HT1080 (cell line): ENCODE measurements at regions not wholly inside any gene's neighbourhood (a gene's known extent, or its start where the extent isn't known, plus 50 kb on each side); places are given as distances from the start of the nearest gene placed in this dataset.
"Not testable (repeated sequence)": the region's sequence is repeated elsewhere in the genome, so short reads cannot be mapped to it uniquely, and the experiment has no call there.

ENCODE experiments used
- DNase-seq: peaks from one replicate; pipeline ENCODE4 v3.0.0-alpha.2; 2015; ENCODE audit warnings: low read depth

DNA sequence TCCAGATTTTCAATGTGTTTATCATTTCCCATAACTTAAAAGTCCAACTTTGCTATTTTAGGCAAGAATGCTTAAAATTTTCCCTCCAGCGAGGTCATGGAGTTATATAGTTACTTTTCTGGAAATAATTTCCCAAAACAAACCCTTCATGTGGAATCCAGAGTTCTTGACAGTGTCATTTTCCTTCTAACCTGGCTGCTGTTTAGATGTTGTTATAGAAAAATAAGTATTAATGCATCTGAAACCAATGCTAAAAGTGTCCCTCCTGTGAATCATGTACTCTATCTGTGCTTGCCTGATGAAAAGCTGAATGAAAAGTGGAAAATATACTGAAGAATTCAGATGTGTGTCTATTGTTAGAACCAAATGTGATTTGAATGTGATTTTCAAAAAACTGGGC is 245.3 kb upstream of the HSF2 start:
- DNase-seq: no peak

DNA sequence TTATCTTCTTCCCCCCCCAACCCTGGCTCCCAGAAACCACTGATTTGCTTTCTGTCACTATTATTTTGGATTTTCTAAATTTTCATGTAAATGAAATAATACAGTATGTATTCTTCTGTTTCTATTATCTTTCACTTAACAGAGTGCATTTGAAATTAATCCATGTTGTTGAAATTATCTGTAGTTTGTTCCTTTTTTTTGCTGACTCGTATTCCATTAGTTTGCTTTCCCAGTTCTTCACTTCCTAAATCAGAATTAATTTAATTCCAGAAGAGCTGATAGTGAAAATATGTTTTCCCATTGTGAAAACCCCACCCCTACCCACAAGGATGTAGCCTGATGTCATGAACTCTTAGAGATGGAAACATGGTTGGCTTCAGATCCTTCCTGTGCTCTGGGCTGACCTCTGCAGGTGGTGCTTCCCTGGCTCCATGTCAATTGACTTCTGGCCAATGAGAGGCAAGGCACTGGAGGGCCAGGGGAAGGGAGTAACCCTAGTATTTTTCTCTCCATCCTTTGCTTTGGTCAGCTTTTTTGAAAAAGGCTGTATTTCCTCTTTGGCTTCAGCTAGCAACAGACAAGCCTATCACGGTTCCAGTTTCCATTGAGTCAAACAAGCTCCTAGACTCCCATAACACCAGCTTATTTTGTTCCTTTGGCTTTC is 244.4 kb upstream of the HSF2 start:
- DNase-seq: no peak

DNA sequence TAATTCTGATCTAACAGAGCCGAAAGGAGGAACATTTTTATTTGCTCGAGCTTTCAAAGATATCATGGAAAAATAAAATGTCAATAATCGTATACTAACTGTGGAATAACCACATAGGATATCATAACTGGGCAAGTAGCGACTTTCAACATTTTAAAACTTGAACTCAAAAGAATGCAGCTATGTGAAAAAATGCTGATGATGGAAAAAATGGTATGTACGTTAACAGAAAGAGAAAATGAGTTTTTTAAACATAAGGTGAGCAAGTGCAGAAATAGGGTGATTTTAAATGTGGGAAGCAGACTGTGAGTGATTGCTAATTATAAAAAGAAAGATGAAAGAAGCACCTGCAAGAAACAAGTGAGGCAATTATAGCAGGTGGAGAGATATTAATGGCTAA is 238.3 kb upstream of the HSF2 start:
- DNase-seq: no peak

DNA sequence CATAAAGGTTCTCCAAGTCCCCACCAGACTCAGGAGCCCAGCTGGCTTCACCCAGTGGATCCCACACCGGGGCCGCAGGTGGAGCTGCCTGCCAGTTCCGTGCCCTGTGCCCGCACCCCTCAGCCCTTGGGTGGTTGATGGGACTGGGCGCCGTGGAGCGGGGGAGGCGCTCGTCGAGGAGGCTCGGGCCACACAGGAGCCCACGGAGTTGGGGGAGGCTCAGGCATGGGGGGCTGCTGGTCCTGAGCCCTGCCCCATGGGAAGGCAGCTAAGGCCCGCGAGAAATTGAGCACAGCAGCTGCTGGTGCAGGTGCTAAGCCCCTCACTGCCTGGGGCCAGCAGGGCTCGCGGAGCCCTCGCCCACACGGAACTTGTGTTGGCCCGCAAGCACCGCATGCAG is 234.4 kb upstream of the HSF2 start:
- no peak for DNase-seq

DNA sequence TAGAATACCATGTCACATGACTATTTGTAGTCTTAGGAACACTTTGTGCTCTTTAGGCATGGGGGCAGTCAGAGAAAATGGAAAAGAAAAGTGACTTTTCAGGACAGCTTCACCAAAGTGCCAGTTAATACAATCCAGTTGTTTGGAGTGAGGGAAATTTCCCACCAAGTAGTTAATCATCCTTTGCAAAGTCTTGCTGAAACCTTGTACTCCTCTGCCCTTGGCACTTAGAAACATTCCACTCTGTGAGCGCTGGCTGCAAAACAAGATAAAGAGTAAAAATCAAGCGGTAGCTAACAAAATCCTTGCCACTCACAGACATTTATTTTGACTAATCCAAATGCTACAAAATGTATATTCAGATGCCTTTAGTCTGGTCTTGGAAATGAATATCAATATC is 229.2 kb upstream of the HSF2 start:
- DNase-seq: no peak

DNA sequence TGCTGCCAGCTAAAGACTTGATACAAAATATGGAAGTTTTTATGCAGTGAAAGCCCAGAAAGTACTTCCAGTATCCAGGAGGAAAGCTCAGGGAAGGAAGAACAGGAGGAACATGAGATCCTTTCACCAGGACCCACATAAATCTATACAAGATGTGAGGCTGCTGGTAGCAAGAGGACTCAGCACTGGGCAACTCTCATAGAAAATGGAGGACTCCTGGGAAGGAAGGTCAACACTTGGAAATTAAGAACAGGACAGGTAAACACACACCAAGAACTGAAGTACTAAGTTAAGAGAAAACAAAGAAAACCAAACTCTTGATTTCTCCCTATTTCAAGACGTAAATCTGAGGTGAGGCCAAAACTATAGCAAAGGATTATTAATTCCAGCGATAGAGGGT is 220.5 kb upstream of the HSF2 start:
- DNase-seq: no peak

DNA sequence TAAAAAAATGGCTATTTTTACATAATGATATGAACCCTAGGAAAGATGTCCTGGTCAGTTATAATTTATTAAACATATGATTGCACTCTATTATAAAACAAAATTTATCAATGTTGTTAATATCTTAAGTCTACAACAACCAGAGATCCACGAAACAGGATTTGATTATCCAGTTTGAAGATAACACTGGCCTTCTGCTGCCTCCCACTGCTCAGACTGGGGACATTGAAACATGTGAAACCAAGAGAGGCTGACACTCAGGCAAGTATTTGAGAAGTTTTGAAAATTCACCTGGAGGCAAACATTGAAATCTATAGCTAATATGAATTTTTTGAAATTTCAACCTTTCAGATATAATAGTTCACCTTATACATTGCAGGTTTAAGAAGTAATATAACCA is 219.3 kb upstream of the HSF2 start:
- no peak for DNase-seq

DNA sequence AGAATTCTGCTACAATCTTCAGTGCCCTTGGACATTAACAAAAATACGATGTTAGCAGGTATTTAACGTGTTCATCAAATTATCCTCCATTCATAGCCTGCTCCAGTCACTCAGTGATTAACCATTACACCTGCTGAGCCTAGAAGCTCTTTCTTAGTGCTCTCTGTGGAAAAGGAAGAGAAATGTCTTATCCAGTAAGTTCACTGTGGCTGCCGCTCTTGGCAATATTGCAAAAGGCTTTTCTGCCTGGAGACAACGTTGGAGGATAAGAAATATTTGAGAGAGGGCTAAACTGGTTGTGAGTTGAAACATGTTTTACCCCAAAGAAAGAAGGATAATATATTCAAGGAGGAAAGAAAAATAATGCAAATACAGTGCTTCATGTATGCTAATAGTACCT is 217.4 kb upstream of the HSF2 start:
- DNase-seq: no peak

DNA sequence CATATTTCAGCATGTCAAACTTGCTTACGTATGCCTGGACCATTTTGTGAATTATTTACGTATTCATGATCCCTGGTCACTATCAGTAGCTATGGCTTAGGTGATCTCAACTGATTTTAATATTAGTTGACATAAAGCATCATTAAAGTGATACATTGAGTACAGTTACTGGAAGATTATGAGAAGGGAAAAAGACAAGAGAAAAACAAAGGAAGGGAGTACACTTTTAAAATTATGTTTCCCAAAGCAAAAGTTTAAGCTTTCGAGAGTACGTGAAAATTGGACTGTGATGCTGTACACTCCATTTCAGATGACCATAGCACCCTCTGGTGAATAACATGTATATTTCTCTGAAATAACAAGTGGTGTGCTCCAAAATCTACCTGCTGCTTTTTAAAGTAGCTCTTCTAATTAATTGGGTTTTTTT is 215.0 kb upstream of the HSF2 start:
- DNase-seq: peak; percentile 14

DNA sequence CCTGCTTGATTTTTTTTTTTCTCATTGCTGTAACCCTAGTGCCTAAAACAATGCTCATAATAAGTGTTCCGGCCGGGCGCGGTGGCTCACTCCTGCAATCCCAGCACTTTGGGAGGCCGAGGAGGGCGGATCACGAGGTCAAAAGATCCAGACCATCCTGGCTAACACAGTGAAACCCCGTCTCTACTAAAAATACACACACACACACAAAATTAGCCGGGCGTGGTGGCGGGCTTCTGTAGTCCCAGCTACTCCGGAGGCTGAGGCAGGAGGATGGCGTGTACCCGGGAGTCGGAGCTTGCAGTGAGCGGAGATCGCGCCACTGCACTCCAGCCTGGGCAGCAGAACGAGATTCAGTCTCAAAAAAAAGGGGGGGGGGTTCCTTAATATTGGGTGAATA is 214.0 kb upstream of the HSF2 start:
- not testable (repeated sequence) for DNase-seq

DNA sequence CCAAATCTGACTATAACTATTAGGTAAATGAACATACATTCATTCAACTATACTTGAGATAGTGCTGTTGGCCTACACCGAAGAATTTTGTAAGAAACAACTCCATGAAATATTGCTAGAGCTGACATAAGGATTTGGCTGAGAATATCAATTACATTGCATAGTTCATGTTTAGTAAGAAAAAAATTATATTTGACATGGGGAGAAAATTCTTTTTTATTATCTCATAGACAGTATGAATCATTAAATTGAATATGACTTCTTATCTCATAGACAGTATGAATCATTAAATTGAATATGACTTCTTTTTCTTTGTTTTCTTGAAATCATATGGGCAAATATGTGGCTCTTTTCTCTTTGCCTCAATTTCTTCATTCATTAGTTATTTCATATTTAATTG is 212.3 kb upstream of the HSF2 start:
- DNase-seq: no peak

DNA sequence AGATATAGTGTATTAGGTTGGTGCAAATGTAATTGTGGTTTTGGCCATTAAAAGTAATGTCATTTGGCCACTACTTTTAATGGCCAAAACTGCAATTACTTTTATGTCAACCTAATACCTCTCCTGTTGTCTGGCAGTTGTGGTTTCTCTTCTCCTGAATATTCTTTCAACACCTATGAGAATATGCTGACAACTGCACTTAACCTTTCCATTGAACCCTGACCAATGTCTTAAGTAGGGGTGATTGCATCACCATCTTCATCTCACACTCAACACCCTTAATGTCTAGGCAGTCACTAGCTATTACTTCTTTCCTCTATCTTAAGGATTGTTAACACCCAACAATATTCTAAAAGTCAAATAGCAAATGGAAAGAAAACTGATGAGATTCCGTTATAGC is 200.5 kb upstream of the HSF2 start:
- no peak for DNase-seq

DNA sequence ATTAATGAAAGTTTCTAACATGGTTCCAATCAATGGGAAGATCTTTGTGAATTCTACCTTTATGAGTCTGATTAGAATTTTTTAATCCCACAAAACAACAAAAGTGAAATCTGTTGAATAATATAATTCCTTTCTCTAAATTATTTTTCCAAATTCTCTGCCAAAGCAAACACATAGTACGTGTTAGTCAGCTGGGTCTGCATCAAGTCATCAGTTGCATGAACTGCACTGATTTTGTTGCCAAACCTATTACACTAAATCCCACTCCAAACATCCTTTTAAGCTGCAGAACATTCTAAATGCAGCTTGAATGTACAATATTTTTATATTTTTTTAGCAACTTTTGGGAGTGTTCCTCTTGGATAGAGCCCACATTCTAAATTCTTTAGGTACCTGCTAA is 199.0 kb upstream of the HSF2 start:
- no peak for DNase-seq

DNA sequence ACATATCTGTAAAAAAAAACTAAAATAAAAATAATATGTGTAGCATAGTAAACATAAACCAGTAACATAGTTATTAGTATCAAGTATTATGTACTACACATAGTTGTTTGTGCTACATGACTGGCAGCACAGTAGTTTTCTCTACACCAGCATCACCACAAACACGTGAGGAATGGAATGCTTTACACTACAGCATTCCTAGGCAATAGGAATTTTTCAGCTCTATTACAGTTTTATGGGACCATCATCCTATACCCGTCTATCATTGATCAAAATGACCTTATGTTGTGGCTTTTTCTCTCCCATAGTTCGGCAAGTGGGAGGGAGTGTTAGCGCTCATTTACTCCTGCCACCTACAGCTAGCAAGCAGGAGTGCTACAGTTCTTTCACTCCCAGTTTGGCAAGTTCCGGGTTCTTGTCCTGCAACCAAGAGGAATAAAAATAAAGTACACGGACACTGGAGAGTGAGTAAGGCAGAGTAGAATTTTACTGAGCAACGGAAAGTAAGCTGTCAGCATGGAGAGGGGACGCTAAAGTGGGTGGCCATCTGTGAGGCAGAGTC is 196.8 kb upstream of the HSF2 start:
- no peak for DNase-seq

DNA sequence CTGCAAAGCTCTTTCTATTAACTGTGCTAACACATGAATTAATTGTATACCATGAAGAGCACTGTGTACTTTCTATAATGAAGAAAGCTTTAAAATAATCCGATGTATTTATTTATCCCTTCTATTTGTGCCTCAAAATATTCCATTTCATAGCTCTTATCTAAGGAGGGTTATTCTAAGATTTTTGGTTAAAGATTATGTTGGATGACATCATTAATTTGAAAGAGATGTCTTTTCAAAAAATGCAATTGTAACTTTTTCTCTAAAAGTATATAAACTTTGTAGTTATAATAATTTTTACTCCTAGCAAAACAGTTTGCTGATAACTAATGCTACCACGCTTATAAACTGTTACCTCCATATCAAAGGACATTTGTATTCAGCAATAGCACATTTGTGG is 192.4 kb upstream of the HSF2 start:
- no peak for DNase-seq

DNA sequence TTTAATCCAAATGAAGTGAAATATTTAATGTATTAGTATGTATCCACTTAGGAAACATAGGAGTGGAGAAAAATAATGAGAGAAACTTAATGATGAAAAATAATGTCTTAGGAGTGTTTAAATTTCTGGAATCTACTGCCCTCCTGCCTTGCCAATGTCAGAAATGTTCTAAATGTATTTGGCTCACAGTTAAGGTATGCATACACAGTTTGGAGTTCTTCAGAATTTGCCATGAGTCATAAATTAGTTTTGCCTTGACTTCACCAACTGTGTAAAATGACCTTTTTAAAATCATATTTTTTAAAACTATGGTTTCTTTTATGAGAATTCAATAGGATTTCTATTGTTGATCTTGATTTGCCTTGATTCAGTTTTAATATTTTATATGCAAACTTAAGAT is 191.7 kb upstream of the HSF2 start:
- no peak for DNase-seq

DNA sequence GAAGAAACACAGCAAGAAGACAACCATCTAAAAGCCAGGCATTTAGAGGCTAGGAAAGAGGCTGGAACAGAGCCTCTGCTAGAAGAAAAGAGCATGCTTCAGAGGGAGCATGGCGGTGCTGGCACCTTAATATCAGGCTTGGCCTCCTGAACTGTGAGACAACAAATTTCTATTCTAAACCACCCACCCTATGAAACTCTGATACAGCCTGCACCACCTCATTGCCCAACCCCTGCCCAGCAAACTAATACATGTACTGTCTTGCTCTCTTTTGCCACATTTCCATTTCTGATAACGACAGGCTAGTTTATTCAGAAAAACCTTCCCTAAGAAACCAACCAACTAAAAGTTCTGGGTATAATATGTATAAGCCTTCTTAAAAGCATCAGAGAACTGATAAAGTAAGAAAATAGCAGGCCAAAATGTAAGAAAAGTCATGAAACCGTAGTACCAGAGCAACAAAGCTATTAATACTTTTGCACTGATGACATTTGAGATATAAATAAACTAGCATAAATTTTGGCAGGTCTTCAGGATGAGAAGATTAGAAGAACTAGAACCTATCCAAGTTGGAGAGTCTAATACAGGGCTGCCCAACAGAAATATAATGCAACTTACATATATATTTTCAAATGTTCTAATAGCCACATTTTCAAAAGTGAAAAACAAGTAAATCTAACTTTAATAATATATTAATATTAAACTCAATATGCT is 184.7 kb upstream of the HSF2 start:
- no peak for DNase-seq

DNA sequence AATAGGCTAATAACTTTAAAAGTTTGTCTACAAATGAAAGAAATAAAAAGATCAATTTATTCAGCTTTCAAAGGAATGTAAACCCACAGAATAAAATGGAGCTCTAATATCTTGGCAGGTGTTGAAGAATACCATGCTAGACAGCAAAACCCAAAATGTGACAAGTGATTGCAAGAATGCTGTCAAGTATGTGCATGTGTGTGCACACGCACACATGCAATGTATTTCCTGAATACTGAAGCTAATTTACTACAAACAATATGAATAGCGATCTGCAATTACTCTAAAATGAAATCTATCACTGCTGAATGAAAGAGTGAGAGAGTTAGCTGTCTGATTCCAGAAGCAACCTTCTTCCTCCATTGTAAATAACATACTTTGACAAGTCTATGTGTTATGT is 179.2 kb upstream of the HSF2 start:
- no peak for DNase-seq

DNA sequence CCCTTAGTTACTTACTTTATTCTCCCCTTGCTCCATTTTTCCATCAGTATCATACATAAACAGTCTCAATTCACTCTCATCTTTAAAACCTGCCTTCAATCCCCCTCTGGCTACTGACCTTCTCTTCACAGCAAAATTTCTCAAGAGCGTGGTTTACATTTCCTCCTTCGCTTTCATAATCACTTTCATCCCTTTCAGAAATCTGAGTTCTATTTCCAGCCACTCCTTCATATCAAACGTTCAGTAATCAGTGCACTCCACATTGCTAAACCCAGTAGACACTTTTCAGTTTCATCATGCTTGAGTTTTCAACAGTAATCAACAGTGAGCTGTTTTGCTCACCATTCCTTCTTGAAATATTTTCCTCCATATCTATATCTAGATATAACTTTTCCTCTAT is 176.7 kb upstream of the HSF2 start:
- DNase-seq: no peak

DNA sequence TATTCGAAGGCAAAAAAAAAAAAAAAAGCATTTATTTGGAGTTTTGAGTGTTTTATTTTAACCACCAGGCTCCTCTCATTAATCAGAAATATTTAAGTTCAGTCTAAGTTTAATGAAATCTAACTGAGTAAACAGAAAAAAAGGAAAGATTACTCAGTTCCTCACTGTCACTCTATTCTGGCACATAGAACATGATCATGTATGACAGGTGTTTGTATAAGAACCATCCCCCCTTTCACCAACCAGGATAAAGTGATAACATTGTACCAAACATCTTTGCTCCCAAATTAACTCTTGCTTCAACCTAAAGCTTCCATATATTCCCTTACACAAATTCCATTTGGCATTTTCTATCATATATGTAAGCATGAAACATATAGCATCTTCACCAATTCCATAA is 176.2 kb upstream of the HSF2 start:
- DNase-seq: no peak

DNA sequence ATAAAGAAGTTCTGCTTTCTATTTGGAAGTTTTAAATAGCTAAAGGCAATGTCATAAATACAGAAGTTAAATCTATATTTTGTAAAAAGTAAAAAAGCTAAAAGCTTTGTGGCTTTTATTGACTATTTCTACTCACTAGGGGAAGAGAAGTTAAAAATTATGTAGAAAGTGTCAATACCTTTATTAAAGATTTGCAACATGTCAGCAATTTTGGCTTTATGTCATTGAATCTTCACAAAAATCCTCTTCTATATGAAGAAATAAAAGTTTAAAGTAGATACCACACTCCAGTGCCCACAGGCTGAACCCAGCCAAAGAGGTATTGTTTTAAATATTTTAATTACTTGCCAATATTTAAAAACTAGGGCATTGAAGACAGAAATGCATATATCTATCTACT is 160.6 kb upstream of the HSF2 start:
- no peak for DNase-seq

DNA sequence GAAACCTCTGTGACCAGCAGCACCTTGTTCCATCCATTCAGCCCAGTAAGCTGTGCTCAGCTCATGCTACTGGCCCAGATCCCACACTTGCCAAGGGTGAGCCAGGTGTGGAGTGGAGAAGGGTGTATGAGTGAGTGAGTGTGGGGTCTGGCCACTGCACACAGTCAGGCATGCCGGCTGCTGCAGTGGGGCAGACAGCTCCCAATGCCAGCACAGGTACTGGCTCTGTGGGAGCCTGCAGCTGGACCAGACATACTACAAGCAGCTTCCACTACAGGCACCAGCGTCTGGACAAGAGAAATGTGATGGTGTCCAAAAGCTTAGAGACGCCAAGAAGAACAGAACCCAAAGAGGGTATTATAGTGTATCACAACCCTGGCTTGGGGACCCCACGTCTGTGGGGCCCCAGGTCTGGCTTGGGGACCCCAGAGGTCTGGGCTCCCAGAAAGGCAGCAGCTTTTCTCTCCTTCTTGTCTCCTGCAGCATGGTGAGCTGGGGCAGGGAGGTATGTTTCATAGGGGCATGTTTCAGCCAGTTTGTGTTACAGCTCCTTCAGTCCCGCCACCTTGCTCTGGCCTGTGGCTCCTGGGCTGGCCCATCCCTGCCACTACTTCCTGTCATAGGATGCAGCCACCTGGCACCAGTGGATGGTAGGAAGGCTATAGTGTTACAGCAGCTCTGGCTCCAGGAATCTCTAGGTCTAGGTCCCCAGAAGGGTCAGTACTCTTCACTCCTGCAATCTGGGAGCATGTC is 152.4 kb upstream of the HSF2 start:
- DNase-seq: no peak
